HCT116 (cell line): ENCODE measurements at regions not wholly inside any gene's neighbourhood (a gene's known extent, or its start where the extent isn't known, plus 50 kb on each side); places are given as distances from the start of the nearest gene placed in this dataset.

ENCODE experiments used
- ATAC-seq: fragments of 200-7000 bp; cut with Tn5 transposase; 2 replicates; pipeline ENCODE4 v1.9.1; 2020; ENCODE audit warnings: mild to moderate bottlenecking, moderate library complexity
- BruUV-seq: library from RNA; stranded (reverse); fragments of 400-500 nt; replicated peaks from 2 replicates; lab custom pipeline; 2021; lab: Mats Ljungman, UMichigan
- CTCF ChIA-PET: fragments of 300-600 bp; sonication (Branson Sonifier 250); formaldehyde crosslinking; loops from one replicate; lab custom pipeline; 2021; ENCODE audit warnings: antibody characterized with exemption; lab: Charles Lee
- POLR2A ChIA-PET: fragments of 300-600, 350-600 bp; sonication (Branson Sonifier 250); formaldehyde crosslinking; loops from one replicate; lab custom pipeline; 2021; ENCODE audit warnings: antibody characterized with exemption; lab: Charles Lee
- RAD21 ChIA-PET, 2 experiments: fragments of 300-600 bp; sonication (Branson Sonifier 250); formaldehyde crosslinking; loops; one replicate each; lab custom pipeline; 2023; ENCODE audit warnings: low total read pairs in 2 of 2; ENCODE audit not compliant: uncharacterized antibody in 2 of 2, unreplicated experiment in 2 of 2, low non-redundant PET in 1 of 2; lab: Charles Lee
- DNase-seq: peaks from one replicate; pipeline ENCODE4 v3.0.0-alpha.2; 2010; ENCODE audit warnings: low read depth, low spot score
- H2AFZ ChIP-seq: fragments of 200-600 bp; shearing (Covaris generic), sonication (generic); 2 replicates; pipeline ENCODE4 v1.6.1; 2017; ENCODE audit warnings: low read depth, mixed run types, mixed read lengths, antibody characterized with exemption, low read length; ENCODE audit not compliant: poor library complexity, severe bottlenecking
- H3K27ac ChIP-seq: 2 replicates; pipeline ENCODE4 v1.5.1; 2012; ENCODE audit warnings: low read depth, low read length
- H3K27me3 ChIP-seq: fragments of 200-600 bp; sonication (generic); 2 replicates; pipeline ENCODE4 v1.6.1; 2016; ENCODE audit warnings: mixed run types, low read length, mixed read lengths; ENCODE audit not compliant: insufficient read depth
- H3K36me3 ChIP-seq, 2 experiments: fragments of 200-500 bp in 1 of 2; fragments of 200-600 bp in 1 of 2; sonication (Bioruptor generic) in 1 of 2; sonication (generic) in 1 of 2; 2 replicates each; pipeline versions ENCODE4 v1.5.1 to v1.6.1; 2014 to 2016; ENCODE audit warnings: low read length in 2 of 2, inconsistent platforms in 1 of 2, mixed read lengths in 1 of 2, mixed run types in 1 of 2; ENCODE audit not compliant: insufficient read depth in 2 of 2, control insufficient read depth in 1 of 2
- H3K4me1 ChIP-seq, 2 experiments: fragments of 200-600 bp in 1 of 2; sonication (generic) in 1 of 2; 2 replicates each; pipeline versions ENCODE4 v1.5.1 to v1.6.1; 2012 to 2017; ENCODE audit warnings: low read length in 2 of 2, inconsistent platforms in 1 of 2, mild to moderate bottlenecking in 1 of 2, mixed read lengths in 1 of 2, mixed run types in 1 of 2, moderate library complexity in 1 of 2; ENCODE audit not compliant: insufficient read depth in 2 of 2, control insufficient read depth in 1 of 2
- H3K4me2 ChIP-seq: fragments of 200-600 bp; sonication (generic); 2 replicates; pipeline ENCODE4 v1.6.1; 2017; ENCODE audit warnings: mixed run types, low read length, mixed read lengths
- H3K4me3 ChIP-seq, 2 experiments: fragments of 200-600 bp in 1 of 2; sonication (generic) in 1 of 2; replicated peaks in 1 of 2; 2 replicates each; pipeline ENCODE4 v1.5.1; 2011 to 2016; ENCODE audit warnings: low read length in 2 of 2, control low read depth in 1 of 2, low read depth in 1 of 2, mild to moderate bottlenecking in 1 of 2, mixed read lengths in 1 of 2, mixed run types in 1 of 2
- H3K79me2 ChIP-seq: fragments of 200-600 bp; sonication (generic); 2 replicates; pipeline ENCODE4 v1.6.1; 2017; ENCODE audit warnings: mild to moderate bottlenecking, mixed run types, low read length, moderate library complexity, mixed read lengths; ENCODE audit not compliant: insufficient read depth
- H3K9ac ChIP-seq: fragments of 200-600 bp; sonication (generic); 2 replicates; pipeline ENCODE4 v1.6.1; 2016; ENCODE audit warnings: low read length, mixed read lengths
- H3K9me2 ChIP-seq: fragments of 200-600 bp; sonication (generic), shearing (Covaris generic); 2 replicates; pipeline ENCODE4 v1.6.1; 2017; ENCODE audit warnings: mixed run types, mild to moderate bottlenecking, moderate library complexity; ENCODE audit not compliant: insufficient read depth
- H3K9me3 ChIP-seq, 2 experiments: fragments of 200-500 bp in 1 of 2; fragments of 200-600 bp in 1 of 2; sonication (Bioruptor generic) in 1 of 2; sonication (generic) in 1 of 2; 2 replicates each; pipeline ENCODE4 v1.6.1; 2014 to 2017; ENCODE audit warnings: low read length in 2 of 2, mixed read lengths in 2 of 2, inconsistent platforms in 1 of 2, low read depth in 1 of 2, mild to moderate bottlenecking in 1 of 2, mixed run types in 1 of 2, moderate library complexity in 1 of 2; ENCODE audit not compliant: control insufficient read depth in 1 of 2, insufficient read depth in 1 of 2
- H4K20me1 ChIP-seq: fragments of 200-600 bp; sonication (generic), shearing (Covaris generic); 2 replicates; pipeline ENCODE4 v1.6.1; 2017; ENCODE audit warnings: mixed run types, mild to moderate bottlenecking, moderate library complexity; ENCODE audit not compliant: insufficient read depth
- CBX3 ChIP-seq: IDR thresholded peaks from 2 replicates; pipeline ENCODE4 v1.6.1; 2012; ENCODE audit warnings: low read depth
- CEBPB ChIP-seq: IDR thresholded peaks from 2 replicates; pipeline ENCODE4 v1.6.1; 2012; ENCODE audit warnings: low read depth
- EZH2 ChIP-seq: fragments of 200-600 bp; sonication (generic); IDR thresholded peaks from 2 replicates; pipeline ENCODE4 v1.6.1; 2017; ENCODE audit warnings: antibody characterized with exemption, mixed run types
- JUND ChIP-seq: IDR thresholded peaks from 2 replicates; pipeline ENCODE4 v1.6.1; 2012
- RAD21 ChIP-seq: IDR thresholded peaks from 2 replicates; pipeline ENCODE4 v1.6.1; 2012; ENCODE audit warnings: low read depth, mild to moderate bottlenecking
- SIN3A ChIP-seq: IDR thresholded peaks from 2 replicates; pipeline ENCODE4 v1.6.1; 2012; ENCODE audit warnings: low read depth
- SP1 ChIP-seq: IDR thresholded peaks from 2 replicates; pipeline ENCODE4 v1.6.1; 2012; ENCODE audit warnings: low read depth
- YY1 ChIP-seq: IDR thresholded peaks from 2 replicates; pipeline ENCODE4 v1.6.1; 2011; ENCODE audit warnings: low read length, low read depth, moderate library complexity, mild to moderate bottlenecking; ENCODE audit not compliant: insufficient replicate concordance; ENCODE audit errors: extremely low read depth
- ZBTB33 ChIP-seq: IDR thresholded peaks from 2 replicates; pipeline ENCODE4 v1.6.1; 2011; ENCODE audit warnings: mild to moderate bottlenecking, low read length, moderate library complexity; ENCODE audit not compliant: insufficient replicate concordance; ENCODE audit errors: extremely low read depth
- ZFX ChIP-seq: fragments of 450-650 bp; IDR thresholded peaks from 2 replicates; pipeline ENCODE4 v1.6.1; 2017
- intact Hi-C: fragments of 100-400 bp; cut with micrococcal nuclease; formaldehyde crosslinking; loops from 2 replicates; pipeline ENCODE4 v1.10.0; 2022
- TF ChIP-seq, protein P1 (sequence below): IDR thresholded peaks from 2 replicates; pipeline ENCODE4 v1.6.1; 2012
- TF ChIP-seq, protein P2 (sequence below): IDR thresholded peaks from 2 replicates; pipeline ENCODE4 v1.6.1; 2012; ENCODE audit warnings: low read depth
- TF ChIP-seq, protein P3 (sequence below), 3 experiments: fragments of 200-600 bp in 1 of 3; sonication (generic) in 1 of 3; IDR thresholded peaks in 2 of 3; conservative IDR thresholded peaks in 1 of 3; 2 replicates each; pipeline ENCODE4 v1.5.1; 2012 to 2017; ENCODE audit warnings: low read depth in 2 of 3, low read length in 2 of 3, antibody characterized with exemption in 1 of 3, borderline replicate concordance in 1 of 3, control low read depth in 1 of 3, mild to moderate bottlenecking in 1 of 3, mixed read lengths in 1 of 3, mixed run types in 1 of 3, moderate library complexity in 1 of 3; ENCODE audit not compliant: insufficient read depth in 1 of 3
- TF ChIP-seq, protein P4 (sequence below): IDR thresholded peaks from 2 replicates; pipeline ENCODE4 v1.6.1; 2012

- Histone ChIP-seq H3K27ac (no peak overlapping the region), H3K36me3 (no peaks in the 10 kb centered on the region), H3K4me2 (no peak overlapping the region), H3K79me2 (no peaks in the 10 kb centered on the region), H3K9ac (no peak overlapping the region), H3K9me3 (no peaks in the 10 kb centered on the region), H3K27me3 (no peaks in the 10 kb centered on the region), H3K9me2 (no peaks in the 10 kb centered on the region), H3K4me3 (no peak overlapping the region), H3K4me1 (peaks cover 0 to 5% of the 10 kb centered on the region in 2 experiments; a peak in 1 of 4 replicates), H4K20me1 (no peaks in the 10 kb centered on the region), H2AFZ (no peak overlapping the region)
- ChIA-PET RAD21 (no interaction called here), CTCF (no interaction called here), POLR2A (no interaction called here)
- BruUV-seq: no TSS peak
- no peak for TF ChIP-seq SP1
- no peak for TF ChIP-seq YY1
- TF ChIP-seq ZBTB33: no peak
- TF ChIP-seq, protein P1, sequence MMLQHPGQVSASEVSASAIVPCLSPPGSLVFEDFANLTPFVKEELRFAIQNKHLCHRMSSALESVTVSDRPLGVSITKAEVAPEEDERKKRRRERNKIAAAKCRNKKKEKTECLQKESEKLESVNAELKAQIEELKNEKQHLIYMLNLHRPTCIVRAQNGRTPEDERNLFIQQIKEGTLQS: no peak
- no peak for TF ChIP-seq EZH2
- TF ChIP-seq CEBPB: no peak
- no peak for TF ChIP-seq RAD21
- no peak for TF ChIP-seq ZFX
- no peak for TF ChIP-seq JUND
- TF ChIP-seq, protein P2, sequence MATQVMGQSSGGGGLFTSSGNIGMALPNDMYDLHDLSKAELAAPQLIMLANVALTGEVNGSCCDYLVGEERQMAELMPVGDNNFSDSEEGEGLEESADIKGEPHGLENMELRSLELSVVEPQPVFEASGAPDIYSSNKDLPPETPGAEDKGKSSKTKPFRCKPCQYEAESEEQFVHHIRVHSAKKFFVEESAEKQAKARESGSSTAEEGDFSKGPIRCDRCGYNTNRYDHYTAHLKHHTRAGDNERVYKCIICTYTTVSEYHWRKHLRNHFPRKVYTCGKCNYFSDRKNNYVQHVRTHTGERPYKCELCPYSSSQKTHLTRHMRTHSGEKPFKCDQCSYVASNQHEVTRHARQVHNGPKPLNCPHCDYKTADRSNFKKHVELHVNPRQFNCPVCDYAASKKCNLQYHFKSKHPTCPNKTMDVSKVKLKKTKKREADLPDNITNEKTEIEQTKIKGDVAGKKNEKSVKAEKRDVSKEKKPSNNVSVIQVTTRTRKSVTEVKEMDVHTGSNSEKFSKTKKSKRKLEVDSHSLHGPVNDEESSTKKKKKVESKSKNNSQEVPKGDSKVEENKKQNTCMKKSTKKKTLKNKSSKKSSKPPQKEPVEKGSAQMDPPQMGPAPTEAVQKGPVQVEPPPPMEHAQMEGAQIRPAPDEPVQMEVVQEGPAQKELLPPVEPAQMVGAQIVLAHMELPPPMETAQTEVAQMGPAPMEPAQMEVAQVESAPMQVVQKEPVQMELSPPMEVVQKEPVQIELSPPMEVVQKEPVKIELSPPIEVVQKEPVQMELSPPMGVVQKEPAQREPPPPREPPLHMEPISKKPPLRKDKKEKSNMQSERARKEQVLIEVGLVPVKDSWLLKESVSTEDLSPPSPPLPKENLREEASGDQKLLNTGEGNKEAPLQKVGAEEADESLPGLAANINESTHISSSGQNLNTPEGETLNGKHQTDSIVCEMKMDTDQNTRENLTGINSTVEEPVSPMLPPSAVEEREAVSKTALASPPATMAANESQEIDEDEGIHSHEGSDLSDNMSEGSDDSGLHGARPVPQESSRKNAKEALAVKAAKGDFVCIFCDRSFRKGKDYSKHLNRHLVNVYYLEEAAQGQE: no peak
- no peak for TF ChIP-seq CBX3
- TF ChIP-seq, protein P3, sequence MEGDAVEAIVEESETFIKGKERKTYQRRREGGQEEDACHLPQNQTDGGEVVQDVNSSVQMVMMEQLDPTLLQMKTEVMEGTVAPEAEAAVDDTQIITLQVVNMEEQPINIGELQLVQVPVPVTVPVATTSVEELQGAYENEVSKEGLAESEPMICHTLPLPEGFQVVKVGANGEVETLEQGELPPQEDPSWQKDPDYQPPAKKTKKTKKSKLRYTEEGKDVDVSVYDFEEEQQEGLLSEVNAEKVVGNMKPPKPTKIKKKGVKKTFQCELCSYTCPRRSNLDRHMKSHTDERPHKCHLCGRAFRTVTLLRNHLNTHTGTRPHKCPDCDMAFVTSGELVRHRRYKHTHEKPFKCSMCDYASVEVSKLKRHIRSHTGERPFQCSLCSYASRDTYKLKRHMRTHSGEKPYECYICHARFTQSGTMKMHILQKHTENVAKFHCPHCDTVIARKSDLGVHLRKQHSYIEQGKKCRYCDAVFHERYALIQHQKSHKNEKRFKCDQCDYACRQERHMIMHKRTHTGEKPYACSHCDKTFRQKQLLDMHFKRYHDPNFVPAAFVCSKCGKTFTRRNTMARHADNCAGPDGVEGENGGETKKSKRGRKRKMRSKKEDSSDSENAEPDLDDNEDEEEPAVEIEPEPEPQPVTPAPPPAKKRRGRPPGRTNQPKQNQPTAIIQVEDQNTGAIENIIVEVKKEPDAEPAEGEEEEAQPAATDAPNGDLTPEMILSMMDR (IDR thresholded peaks at IDR 0.05 in 2 of 3, conservative IDR thresholded peaks at IDR 0.05 in 1 of 3; ENCODE audit: borderline replicate concordance in 1 of 3, insufficient read depth in 1 of 3, low read depth in 2 of 3, low read length in 2 of 3): no peak
- TF ChIP-seq, protein P4, sequence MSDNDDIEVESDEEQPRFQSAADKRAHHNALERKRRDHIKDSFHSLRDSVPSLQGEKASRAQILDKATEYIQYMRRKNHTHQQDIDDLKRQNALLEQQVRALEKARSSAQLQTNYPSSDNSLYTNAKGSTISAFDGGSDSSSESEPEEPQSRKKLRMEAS: no peak
- no peak for TF ChIP-seq SIN3A
- ATAC-seq (no peak), DNase-seq (no peak)
- intact Hi-C loops: no loop called here
These were observed 167.9 kb upstream of the TNFAIP3 start for GRCh38 chr6:137699031-137699683.
